NOMO-1 treated with DMSO at 0.1 percent for 48 hours (cell line): ENCODE measurements at regions not wholly inside any gene's neighbourhood (a gene's known extent, or its start where the extent isn't known, plus 50 kb on each side); places are given as distances from the start of the nearest gene placed in this dataset.

Experiments used
- DNase-seq: peaks from one replicate; lab custom pipeline; 2025; ENCODE audit not compliant: unreplicated experiment; lab: John Stamatoyannopoulos, UW

DNA sequence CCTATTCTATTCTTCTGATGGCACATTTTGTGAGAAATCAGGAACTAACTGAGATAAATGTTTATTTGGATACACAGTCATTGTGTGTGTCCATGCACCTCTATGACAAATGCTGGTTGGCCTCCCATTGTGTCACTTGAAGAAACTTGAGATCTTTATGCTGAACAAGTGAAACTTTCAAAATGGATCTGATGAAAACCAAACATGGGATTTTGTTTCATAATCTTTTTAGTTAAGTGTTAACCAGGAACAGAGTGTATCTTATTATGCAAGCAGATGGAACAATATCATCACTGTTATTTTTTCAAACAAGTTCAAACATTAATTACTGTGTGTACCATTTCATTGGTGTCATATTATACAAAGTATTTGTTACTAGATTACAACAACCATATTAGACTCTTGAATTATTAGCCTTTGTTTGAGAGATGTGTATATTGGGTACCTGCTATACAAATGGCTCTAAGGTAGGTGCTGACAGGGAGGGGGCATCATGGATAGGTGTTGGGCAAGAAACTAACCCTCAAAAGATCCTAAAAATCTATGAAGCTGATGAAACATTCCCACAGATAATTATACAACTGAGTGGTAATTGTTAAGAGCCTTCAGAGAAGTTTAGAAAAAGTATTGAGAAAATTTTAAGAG, 159.8 kb downstream of the PALM2AKAP2 start:
- DNase-seq = no peak

DNA sequence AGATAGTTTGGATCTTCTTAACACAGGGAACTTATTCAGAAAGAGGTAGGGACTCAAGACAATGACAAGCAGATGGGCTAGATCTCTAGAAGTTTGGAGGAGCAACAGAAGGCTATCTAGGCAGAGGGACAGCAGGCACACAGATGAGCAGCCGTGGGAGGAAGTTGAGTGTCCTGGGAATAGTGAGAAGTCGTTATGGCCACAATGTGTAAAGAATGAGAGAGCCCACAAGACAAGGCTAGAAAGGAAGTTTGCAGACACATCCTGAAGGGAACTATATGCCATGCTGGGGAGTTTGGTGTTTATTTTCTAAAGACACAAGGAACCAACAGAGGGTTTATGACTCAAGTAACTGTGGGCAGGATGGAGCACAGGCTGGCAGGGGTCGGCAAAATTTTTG, 160.6 kb downstream of the PALM2AKAP2 start:
- peak; percentile 2 for DNase-seq

DNA sequence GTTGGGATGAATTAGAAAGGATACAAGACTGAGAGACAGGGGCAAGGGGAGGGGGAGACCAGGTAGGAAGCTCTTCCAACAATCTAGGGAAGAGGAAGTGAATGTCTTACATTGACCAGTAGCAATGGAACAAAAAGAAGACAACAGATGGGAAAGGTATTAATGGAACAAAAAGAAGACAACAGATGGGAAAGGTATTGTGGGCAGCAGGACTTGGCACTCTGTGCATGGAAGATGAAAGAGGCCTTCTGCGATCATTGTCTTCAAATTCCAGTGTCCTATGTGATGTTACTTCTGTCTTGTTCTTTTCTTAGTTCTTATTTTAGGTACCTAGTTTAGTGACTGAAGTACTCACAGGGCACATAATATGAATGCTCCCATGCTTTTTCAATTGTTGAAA, 161.8 kb downstream of the PALM2AKAP2 start:
- DNase-seq = no peak

DNA sequence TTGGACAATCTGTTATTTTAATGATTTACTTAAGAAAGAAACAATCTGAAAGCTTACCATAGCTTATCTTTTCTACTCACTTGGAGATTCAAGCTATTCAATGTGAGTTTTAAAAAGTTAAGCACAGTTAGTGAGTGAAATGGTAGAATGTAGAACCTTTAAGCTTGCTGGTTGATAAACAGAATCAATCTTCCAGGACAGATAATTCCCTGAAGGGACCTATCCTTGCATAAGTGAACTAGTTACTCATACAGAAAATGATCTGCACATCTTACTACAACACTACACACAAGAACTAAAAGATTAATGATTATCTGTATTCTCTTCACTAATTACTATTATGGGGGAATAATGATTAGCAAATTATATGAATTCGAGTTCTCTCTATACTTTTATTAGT, 165.6 kb downstream of the PALM2AKAP2 start:
- DNase-seq = no peak

DNA sequence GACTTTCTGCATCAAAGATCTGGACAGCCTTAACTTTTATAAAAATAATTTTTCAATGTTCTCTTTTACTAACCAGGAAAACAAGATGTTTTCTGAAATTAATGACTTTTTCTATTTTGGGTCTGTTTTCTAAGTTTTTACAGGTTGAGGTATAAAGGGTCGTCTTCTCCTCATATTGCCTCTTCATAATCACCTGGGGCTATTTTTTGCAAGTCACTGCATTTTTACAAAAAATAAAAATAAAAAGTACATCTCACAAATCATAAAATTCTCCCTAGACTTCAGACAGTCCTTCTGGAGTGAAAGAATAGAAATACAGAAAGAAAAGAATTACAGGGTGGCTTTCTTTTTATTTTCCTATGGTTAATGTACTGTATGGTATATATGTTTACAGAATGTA, 168.5 kb downstream of the PALM2AKAP2 start:
- DNase-seq = no peak

DNA sequence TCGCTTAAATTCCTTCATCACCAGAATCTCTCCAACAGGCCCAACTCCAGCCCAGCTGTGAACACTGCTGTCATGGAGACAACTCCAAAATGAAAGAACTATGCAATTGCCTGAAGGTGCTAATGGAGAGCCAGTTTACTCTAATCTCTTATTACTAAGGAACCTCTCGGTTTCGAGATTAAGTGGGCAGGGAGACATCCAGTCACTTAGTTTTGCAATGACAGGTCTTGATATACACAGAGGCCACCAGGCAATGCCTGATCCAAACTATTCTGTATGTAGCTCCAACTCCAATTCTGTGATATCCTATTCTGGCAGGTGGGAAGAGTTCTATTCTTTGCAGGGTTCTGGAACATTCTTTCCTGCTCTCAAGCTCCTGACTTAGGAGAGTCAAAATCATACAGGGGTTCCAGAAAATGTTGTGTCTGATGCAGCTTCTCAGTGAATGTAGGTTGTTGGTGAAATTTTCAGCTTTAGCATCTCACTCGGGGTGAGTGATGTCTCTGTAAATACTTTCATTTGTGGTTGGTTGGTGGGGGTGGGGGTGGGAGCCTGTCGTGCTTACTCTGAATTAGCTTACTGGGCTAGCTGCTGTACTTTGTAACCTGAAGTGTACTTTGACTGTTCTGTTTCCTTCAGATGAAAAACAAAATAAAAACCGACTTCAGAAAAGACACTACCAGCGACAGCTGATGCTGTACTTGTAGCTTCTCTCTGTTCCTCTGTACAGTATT, 170.9 kb downstream of the PALM2AKAP2 start:
- no peak for DNase-seq

DNA sequence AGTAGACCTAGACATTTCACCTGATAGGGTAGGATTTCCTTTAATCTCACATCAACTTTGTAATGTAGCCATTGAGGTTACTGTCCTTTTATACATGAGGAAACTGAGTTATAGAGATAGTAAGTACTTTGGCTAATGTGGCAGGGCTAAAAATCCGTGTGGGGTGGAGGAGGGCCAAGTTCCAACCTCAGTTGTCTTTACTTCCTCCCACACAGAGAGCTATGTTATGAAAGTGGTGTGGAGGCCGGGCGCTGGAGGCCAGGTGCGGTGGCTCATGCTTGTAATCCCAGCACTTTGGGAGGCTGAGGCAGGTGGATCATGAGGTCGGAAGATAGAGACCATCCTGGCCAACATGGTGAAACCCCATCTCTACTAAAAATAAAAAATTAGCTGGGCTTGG, 173.3 kb downstream of the PALM2AKAP2 start:
- no peak for DNase-seq

DNA sequence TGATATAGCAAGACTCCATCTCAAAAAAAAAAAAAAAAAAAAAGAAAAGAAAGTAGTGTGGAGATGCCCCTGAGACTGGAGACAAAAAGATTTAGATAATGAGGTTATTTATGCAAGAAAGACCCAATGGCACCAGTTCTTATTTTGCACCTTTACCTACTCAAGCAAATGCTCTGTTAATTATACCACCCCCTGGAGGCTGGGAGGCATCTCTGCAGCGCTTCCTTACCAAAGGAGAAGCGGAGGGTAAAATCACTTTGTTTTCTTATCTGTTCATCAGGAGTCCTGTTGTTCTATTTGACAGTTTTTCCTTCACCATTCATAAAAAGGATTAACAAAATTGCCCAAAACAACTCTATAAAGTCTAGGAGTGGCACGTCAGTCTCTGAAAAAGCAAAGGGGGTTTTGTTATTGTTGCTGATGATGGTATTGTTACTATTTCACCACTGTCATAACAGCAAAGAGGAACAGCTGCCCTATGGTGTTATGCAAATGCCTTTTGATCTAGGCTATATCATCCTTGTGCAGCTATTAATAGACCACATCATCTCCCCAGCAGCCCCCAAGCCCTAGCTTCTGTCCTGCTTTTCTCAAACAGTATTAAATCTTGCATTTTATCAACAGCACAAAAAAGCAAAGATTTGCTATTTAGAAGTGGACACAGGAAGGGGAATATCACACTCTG, 174.0 kb downstream of the PALM2AKAP2 start:
- no peak for DNase-seq

DNA sequence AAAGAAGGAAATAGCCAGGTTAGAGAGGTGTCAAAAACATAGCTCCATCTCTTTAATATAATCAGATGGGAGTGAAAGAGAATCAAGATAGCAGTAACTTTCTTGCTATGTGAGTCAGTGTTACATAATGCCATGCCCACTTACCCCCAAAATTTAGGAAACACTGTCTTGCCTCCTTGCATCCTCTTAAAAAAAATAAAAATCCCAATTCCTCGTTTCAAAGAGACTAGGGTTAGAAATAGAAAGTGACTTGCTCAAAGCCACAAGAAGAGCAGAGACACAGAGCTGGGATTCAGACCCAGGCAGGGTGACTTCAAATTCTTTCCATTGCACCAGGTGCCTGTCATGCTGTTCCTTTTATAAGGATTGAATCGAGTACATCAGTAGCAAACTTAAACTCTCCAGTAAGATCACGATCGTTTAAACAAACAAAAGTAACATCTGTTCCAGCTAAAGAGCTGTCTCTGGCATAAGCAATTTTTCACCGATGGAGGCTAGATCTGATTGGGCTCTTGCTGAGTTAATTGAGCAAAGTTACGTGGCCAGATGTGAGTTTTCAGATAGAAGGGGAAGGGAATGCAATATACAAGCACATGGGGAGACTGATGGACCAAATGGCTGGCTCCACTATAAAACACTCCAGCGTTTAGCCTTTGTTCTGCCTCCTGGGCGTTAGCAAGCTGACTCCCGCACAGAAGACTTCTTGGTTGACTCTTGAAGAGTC, 176.9 kb downstream of the PALM2AKAP2 start:
- no peak for DNase-seq

DNA sequence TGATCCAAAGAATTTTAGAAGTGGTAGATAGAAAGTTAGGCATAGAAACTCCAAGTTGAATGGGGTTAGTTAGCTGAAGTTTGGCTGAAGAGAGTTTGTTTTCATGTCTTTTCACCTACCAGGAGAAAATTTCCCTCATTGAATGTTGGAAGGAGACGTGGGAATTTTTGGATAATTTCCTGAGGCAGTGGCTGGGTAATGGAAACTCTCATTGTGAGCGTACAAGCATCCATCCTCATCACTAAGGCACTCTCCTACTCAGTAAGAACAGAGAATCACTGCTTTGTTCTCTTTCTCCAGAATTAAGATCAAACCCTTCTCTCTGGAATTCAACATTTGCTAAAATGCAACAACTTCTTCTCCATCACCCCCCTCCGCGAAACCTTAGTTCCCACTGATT, 179.7 kb downstream of the PALM2AKAP2 start:
- DNase-seq = no peak

DNA sequence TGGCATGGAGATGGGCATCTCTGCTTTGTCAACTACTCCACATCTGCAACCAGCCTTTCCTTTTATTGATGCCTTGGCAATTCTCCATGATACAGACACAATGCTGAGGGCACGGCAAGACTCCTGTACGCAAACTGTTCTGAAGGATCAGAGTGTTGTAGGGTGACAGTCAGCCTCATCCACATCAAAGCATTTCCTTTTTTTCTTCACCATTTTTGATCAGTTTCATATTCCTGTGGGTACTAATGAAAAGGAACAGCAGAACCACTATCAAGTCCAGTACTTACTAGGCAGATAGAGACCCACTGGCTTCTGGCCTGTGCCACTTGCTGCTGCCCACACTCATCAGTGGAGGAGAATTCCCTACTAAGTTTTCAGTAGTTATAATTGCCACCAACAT, 181.6 kb downstream of the PALM2AKAP2 start:
- no peak for DNase-seq

DNA sequence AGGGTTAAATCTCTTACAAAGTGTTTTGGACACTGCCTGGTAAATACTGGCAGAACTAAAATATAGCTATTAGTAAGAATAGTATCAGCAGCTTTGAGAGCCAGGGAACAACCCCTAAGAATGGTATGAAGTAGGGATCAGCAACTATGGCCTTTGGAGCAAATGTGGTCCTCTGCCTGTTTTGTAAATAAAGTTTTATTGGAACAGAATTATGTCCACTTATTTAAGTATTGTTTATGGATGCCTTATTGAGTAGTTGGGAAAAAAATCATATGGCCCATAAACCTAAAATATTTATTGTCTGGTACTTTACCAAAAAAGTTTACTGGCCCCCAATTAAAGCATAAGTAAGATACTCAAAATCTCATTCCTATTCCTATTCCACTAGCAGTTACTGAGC, 182.2 kb downstream of the PALM2AKAP2 start:
- DNase-seq = no peak

DNA sequence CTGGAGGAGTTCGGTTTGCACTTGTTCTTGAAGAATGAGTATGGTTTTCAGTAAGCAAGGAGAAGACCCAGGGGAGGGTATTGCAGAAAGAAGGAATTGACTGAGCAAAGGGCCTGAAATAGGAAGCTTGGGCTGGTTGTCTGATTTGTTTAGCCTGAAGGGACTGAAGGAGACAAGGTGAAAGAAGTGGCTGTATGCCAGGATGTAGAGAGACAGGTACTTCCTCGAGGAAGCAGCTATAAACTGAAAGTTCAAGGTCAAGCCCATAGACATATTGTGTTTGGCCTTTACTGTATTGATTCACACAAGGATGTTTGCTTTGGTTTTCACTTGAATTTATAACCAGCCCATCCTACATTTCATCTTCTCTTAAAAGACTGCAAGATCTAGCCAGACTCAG, 183.1 kb downstream of the PALM2AKAP2 start:
- no peak for DNase-seq

DNA sequence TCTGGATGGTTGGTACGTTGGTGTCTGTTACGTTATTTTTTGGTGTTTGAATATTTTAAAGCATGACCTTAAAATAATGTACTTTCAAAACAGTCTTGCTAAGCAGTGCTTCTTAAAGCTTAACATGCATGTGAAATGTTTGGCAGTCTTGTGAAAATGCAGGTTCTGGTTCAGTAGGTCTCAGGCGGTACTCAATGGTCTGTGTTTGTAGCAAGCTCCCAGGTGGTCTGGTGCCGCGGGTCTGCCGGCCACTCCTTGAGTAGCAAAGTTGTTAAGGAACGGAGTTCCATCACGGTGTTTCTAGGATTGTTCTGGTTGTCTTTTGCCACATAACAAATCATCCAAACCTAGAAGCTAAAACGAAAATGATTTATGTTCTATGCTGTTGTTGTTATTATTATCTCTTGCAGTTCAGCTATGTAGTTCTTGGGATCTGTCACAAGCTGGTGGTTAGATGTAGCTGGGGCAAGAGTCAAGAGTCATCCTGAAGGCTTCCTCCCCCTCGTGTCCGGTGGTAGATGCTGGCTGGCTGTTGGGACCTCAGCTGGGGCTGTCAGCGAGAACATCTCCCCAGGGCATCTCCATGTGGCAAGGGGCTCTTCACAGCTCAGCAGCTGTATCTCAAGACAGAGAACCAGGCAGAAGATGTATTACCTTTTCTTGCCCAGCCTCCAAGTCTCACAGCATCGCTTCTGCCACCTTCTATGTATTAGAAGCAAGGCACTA, 186.8 kb downstream of the PALM2AKAP2 start:
- no peak for DNase-seq

DNA sequence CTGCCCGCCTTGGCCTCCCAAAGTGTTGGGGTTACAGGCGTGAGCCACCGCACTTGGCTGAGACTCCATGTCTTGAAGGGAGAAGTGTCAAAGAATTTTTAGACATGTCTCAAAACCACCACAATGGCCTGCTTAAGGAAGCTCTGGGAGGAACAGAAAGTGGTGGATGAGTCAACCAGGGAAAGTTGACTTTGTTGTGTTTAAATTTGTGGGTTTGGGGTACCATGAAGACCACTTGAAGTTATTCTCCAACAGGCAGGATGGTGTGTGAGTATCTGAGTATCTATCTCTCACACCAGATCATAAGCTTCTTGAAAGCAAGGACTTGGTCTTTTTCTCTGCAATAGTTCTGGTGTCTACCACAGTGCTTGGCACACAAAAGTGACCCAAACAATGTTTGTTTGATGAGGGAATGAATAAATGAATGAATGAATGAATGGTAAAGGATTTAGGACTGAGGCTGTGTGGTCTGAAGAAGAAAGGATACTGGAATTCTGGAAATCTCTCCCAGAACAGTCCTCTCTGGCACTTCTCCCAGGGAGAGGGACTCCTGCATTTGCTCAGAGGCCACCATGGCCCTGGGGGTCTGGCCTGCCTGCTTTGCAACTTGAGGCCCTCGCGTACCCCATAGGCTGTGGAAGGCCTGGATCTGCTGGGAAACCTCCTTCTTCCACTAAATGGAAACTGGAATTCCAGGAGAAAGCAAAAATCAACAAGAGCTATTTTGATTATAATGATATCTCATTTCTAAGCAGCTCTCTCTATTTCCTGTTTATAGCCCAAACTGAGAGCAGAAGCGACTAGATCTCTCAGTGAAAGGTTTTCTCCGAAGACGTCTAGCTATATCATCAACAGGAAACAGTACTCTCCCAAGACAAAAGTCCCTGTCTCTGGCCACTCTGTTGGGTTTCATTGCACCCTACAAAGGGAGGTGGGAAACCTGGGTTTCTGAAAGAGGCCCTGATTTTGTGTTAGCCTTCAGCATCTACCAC, 187.9 kb downstream of the PALM2AKAP2 start:
- peak; percentile 52 for DNase-seq

DNA sequence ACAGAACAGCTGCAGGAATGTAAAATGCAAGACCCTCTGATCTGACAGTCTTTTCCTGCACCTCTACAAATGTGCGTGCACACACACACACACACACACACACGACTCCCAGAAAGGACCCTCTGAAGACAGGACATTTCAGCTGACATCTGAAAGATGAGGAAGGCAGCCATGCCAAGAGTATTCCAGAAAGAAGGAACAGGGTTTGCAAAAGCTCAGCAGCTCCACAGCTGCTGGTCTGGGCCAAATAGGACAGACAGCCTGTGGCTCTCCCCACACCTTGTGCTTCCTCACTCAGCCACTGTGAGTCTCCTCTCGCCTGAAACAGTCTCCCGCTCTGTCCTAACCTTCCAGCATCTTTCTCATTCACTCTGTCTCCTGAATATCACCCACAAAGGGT, 189.0 kb downstream of the PALM2AKAP2 start:
- DNase-seq = no peak

DNA sequence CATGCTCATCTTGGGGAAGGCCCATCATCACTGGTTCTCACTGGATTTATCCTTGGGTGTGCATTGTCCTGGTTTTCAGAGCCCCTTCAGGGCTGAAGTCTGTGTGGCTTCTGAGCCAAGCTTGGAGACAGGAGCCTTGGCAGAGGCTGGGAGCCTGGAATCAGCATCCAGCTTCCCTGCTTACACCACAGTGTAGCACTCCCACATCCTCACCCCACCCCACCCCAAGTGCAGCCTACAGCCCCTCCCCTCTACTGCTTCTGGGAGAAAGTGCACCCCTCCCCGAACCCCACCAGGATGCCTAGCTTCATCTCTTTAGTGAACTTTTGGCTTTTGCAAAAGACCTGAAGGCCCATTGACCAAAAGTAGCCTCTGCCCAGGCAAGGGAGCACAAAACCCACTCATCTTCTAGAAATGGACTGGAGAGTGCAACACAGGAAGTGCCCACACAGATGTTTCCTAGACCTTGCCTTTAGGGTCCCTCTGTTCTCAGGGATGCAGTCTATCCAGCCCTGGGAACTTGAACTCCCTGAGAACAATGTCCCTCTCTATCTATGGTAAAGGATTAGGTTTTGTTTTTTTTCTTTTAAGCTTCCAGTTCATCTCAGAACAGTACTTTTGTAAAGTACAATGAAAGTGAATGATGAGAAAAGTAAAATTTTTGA, 189.7 kb downstream of the PALM2AKAP2 start:
- DNase-seq = no peak

DNA sequence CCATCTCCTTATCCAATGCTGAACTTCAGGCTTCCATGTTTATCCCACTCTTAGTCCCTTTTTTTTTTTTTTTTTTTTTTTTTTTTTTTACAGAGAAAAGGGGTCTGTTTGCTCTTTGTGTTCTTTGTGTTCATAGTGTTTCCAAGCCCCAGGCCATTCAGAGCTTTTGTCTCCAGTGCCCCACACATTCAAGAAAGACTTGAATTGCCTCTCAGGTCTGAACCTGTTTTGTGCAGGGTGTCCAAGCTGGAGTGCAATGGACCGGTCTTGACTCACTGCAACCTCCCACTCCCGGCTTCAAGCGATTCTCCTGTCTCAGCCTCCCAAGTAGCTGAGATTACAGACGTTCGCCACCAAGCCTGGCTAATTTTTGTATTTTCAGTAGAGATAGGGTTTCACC, 191.2 kb downstream of the PALM2AKAP2 start:
- no peak for DNase-seq
